Fibroblast of skin of abdomen (primary cell): ENCODE measurements at regions not wholly inside any gene's neighbourhood (a gene's known extent, or its start where the extent isn't known, plus 50 kb on each side); places are given as distances from the start of the nearest gene placed in this dataset.

ENCODE experiments used
- DNase-seq: peaks from one replicate; pipeline ENCODE4 v3.0.0-alpha.2; 2013

DNA sequence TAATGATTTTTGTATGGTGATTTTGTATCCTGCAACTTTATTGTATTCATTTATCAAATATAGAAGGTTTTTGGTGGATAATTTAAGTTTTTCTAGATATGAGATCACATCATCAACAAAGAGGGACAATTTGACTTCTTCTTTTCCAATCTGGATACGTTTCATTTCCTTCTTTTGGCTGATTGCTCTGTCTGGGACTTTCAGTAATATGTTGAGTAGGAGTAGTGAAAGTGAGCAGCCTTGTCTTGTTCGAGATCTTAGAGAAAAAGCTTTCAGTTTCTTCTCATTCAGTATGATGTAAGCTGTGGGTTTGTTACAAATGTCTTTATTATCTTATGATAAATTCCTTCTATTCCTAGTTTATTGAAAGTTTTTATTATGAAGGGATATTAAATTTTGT, 352.0 kb upstream of the DACH1 start:
- no peak for DNase-seq

GRCh38 chr13:72217142-72217541, 350.1 kb upstream of the DACH1 start:
- DNase-seq, result no peak

GRCh38 chr13:72208112-72208645, 341.2 kb upstream of the DACH1 start:
- no peak for DNase-seq

DNA sequence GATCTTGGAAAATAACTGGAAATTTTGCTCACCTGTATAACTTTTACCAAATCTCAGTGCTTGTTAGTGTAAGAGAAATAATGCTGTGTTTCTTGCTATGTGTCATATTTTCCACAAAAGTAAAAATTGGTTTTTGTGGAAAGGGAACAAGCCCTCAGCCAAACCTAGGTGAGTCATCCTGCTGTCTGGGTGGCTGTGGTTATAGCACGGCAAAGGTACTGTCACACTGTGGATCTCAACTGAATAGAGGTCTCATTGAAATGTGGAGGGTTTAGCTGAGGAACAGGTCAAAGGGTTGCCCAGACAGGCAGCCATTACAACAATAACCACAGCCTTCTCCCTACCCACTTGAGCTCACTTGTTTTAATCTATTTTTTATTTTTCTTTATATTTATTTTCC, 338.8 kb upstream of the DACH1 start:
- peak; percentile 39 for DNase-seq

GRCh38 chr13:72204291-72204690, 337.3 kb upstream of the DACH1 start:
- peak; percentile 54 for DNase-seq

DNA sequence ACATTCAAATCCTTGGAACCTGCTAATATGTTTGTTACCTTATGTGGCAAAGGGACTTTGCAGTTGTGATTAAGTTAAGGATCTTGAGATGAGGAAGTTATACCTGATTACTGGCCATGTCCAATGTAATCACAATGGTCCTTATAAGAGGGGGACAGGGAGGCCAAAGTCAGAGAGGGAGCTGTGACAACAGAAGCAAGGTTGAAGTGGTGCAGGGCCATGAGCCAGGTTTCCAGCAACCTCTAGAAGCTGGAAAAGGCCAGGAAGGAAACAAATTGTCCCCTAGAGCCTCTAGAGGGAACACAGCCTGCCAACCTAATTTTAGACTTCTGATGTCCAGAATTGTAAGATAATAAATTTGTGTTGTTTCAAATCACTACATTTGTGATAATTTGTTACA, 334.7 kb upstream of the DACH1 start:
- DNase-seq, result no peak

DNA sequence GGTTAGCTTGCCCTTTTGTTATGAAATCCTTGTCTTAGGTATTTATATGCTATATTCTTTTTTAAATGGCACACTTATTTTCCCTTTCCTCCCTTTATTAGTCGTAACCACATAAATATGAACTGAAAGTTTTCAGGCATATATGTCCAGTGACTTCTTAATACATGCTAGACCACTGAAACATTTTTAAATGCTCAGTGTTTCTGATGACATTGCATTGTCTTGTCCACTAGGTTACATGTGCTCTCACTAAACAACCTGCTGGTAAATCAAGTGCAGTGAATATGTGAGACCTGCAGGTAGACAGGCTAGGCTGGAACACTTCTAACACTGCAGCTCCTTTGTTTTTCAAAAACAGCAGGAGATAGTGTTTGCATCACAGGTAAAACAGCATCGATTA, 332.6 kb upstream of the DACH1 start:
- DNase-seq, result no peak

GRCh38 chr13:72198967-72199560, 332.1 kb upstream of the DACH1 start:
- DNase-seq, result no peak

DNA sequence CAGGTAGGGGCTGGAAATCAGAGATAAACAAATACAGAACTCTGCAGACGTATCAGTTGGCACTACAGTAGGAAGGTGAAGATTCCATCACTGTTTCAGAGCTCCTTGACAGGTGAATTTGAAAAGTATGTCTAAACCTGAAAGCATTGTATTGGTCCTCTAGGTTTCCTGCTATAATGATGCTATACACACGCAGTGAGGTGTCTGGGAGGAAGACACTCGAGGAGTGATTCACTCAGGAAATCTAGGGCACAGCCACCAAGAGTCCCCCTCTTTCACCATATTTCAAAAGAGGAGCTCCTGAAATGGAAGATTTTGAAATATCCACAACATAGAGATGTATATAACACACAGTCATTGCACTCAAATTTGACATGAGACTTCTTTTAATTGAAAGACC, 331.0 kb upstream of the DACH1 start:
- no peak for DNase-seq

GRCh38 chr13:72195044-72195704, 328.2 kb upstream of the DACH1 start:
- no peak for DNase-seq

GRCh38 chr13:72194523-72194922, 327.5 kb upstream of the DACH1 start:
- no peak for DNase-seq

DNA sequence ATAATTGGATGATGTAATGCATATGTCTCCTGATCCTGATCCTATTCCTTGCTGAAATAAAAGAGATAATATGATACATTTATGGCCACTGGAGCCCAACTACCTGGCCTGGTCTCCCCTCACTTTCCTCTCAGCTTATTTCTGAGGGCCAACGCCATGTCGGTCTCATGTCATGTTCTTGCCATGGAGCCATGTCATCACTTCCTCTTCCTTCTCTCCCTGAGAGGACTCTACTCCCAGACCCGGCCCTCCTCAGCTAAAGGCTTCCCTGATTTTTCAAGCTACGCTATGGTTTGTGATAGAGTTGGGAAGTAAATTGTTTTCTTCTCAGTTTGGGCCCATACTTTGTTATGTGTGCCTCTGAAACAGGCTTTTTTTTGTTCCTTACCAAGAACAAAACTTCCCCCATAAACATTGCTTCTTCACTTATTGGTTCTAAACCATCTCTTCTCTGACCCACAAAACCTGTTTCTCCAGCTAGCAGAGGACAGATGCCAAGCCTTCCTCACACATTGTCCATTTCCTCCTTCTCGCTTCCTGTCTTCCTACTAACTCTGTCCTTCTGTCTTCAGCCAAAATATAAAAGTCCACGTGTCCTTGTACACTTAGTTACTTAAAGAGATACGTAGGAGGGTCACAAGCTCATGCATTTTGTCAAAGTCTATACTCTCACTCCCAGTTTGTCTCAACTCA, 319.9 kb upstream of the DACH1 start:
- DNase-seq, result no peak

- no peak for DNase-seq
Measured at GRCh38 chr13:72185776-72186175, 318.8 kb upstream of the DACH1 start.

DNA sequence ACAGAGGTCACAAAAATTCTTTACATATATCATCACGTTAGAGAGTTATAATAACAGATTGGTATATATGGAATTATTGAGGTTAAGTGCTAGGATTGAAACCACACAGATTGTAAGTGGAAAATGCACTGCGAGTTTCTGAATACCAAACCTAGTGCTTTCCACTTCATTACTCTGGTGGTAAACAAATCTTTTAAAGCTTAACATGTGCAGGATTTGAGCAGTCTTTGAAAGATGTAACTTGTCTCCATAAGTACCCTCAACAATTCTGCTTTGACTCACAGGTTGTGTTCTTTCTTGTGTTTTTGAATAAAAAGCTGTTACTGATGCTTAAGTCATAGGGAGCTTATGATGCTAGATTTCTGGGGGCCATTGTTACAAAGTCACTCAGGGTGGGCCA, 314.7 kb upstream of the DACH1 start:
- peak; percentile 6 for DNase-seq

DNA sequence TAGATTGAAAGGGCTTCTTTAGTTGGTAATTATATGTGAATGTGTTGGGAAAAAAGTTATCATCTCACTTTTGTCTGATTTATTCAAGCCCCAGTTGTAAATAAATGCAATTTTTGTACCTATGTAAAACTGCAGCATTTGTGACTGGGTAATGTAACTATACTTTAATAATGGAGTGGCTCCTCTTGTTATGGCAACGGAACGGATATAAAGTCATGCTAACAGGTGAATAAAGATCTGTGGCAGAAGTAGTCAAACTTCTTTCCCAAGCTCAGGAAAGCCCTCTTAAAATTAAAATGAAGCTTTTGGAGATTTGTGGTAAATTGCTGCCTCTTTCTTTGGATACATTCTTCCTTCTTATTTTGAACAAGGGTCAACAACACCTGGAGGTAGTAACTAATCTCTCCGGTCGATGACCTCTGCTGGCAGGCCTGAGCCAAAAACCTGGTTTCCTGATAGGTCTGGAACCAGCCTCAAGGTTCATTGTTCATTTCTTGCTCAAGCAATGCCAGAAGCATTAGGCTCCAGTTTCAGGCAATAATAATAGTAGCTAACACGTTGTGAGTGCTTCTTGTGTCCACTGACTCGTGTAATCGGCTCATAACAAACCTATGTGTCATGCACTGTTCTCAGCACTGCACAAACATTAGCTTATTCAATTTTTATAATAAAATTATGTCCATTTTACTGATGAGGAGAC, 313.4 kb upstream of the DACH1 start:
- DNase-seq, result peak; percentile 52

DNA sequence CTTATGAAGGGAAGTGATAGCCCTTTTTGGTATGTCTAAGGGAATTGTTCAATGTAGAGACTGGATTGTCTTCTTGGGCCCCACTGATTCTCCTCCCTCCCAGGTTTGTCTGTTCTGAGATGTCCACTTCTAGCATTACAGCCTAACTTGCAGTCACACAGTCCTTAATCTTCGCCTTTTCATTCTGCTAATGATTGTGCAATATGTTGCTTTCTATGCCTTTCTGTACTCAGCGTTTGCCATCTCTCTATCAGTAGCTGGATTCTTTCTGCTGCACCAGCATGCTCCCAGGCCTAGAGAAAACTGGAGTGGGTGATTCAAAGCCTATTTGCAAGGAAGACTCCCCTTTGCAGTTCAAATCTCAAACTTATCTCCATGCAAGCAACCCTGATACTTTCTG, 307.5 kb upstream of the DACH1 start:
- no peak for DNase-seq

DNA sequence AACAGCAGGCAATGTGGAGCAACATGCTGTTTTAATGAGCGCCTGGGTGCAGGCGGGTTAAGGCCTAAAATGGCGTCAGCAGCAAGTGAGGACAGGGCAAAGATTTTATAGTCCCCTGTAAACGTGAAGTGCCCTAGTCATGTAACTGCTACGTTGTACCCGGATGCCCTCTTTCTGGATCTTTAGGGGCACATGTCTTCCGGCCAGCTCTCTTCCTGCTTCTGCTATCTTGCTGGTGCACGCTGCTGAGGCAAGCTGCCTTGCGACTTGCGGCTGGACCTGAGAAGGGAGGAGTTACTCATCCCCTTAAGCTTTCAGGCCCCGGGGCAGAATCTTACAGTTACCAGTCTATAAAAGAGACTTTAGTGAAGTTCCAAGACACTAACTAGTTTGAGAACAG, 303.6 kb upstream of the DACH1 start:
- no peak for DNase-seq

GRCh38 chr13:72168126-72168855, 301.3 kb upstream of the DACH1 start:
- DNase-seq, result no peak

DNA sequence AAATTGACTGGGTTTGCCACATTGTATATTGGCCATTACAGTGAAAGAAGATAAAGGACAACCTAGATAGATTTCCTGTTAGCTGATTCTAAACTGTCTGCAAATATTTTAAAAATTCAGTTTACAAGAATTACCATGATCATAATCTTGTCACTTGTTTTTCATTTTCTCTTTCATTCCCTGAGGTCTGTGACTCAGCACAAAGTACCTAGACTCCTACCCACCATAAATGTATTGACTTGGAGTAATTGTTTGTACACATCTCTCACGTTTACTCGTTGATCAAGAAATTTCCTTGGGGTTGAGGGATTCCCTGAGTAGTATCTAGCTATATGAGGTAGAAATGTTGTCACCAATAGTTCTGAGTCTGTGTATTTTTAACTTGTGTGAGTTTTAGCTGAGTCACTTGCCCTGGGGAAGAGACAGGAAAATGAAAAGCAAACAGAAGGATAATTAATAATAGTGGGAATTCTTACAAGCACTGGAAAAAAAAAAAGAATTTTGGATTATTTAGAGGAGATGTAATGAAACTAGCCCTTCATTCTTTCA, 299.2 kb upstream of the DACH1 start:
- DNase-seq, result no peak

DNA sequence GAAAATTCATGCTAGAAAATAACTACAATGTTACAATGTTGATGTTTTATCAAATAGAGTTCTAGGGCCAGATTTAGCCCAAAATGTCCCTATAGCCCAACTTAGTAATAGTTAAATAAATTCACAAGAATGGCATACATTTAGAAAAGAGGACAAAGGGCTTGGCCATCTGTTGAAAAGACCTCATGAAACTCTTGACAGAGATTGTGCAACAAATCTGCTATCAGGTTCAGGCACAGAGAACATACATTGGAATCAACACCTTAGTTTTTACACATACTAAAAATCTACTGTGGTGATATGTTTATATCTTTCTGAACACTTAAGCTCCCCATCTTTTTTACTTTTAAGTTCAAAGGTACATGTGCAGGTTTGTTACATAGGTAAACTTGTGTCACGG, 298.3 kb upstream of the DACH1 start:
- DNase-seq, result no peak

DNA sequence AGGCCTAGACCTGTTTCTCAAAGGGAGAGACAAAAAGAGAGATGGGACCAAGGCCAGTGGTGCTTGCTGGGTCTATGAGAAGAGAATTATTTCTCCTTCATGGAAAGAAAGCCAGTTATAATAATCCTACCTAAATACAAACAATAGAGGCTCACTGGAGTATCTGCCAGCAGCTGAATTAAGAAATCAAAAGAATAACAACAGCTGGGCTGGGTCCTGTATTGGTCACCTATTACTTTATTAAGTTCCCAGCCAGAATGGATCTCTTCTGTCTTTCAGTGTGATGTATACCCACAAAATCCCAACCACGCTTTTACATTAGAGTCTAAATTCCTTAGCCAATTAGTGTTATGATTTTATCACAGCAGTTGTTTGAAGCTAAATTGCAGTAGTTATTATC, 297.8 kb upstream of the DACH1 start:
- DNase-seq, result no peak

- DNase-seq, result no peak
Measured at GRCh38 chr13:72163678-72164077, 296.7 kb upstream of the DACH1 start.
